Activated CD8-positive, alpha-beta T cell treated with anti-CD3 and anti-CD28 coated beads for 36 hours (primary cell): ENCODE measurements at regions not wholly inside any gene's neighbourhood (a gene's known extent, or its start where the extent isn't known, plus 50 kb on each side); places are given as distances from the start of the nearest gene placed in this dataset.

Experiments used
- ATAC-seq: fragments of 200-7000 bp; cut with Tn5 transposase; one replicate; pipeline ENCODE4 v1.10.0; 2021; ENCODE audit warnings: mild to moderate bottlenecking, moderate library complexity
- CTCF ChIA-PET: fragments of 350-600 bp; sonication (Branson Sonifier 250); formaldehyde crosslinking; loops from one replicate; lab custom pipeline; 2021; ENCODE audit warnings: antibody characterized with exemption; lab: Charles Lee
- POLR2A ChIA-PET: fragments of 350-600 bp; sonication (Branson Sonifier 250); formaldehyde crosslinking; loops from one replicate; lab custom pipeline; 2021; ENCODE audit warnings: antibody characterized with exemption; lab: Charles Lee
- DNase-seq: peaks from one replicate; pipeline ENCODE4 v3.0.0-alpha.2; 2020
- H3K27ac Mint-ChIP-seq: one replicate; pipeline ENCODE4 v1.8.0; 2021; ENCODE audit warnings: mild to moderate bottlenecking, mixed read lengths
- H3K27me3 Mint-ChIP-seq: one replicate; pipeline ENCODE4 v1.8.0; 2021; ENCODE audit warnings: mixed read lengths
- H3K36me3 Mint-ChIP-seq: one replicate; pipeline ENCODE4 v1.8.0; 2021; ENCODE audit warnings: low read depth, mixed read lengths
- H3K4me1 Mint-ChIP-seq: one replicate; pipeline ENCODE4 v1.8.0; 2021; ENCODE audit warnings: low read depth, mixed read lengths
- H3K4me3 Mint-ChIP-seq: one replicate; pipeline ENCODE4 v1.8.0; 2021; ENCODE audit warnings: mild to moderate bottlenecking, moderate library complexity, mixed read lengths
- H3K9me3 Mint-ChIP-seq: one replicate; pipeline ENCODE4 v1.8.0; 2021; ENCODE audit warnings: mixed read lengths
- intact Hi-C: fragments of 100-400 bp; cut with micrococcal nuclease; formaldehyde crosslinking; loops from one replicate; pipeline ENCODE4 v1.10.0; 2022
- TF ChIP-seq, protein P1 (sequence below): fragments of 200-600 bp; IDR thresholded peaks from one replicate; pipeline ENCODE4 v1.8.0; 2022; ENCODE audit warnings: antibody characterized with exemption, mild to moderate bottlenecking

DNA sequence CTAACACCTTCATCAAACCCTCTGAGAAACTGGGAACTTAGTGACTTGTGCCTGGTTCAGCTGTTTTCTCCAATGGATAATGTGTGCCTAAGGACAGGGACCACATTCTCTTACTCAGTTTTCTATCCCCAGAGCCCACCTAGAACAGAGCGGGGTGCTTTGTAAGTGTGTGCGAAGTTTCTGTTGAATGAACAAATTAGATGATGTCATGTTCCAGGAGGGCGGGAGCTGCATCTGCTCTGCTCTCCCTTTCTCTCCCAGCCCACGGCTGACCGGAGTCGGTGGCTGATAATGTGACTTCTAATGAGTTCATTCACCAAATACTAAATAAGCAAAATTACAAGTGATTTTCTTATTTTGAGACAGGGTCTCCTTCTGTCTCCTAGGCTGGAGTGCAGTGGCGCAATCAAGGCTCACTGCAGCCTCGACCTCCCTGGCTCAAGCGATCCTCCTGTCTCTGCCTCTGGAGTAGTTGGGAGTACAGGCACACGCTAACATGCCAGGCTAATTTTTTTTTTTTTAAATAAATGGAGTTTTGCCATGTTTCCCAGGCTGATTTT, 60.7 kb upstream of the FNDC1 start:
- H3K9me3 Mint-ChIP-seq: no peaks in the 10 kb centered on the region
- DNase-seq (no peak), ATAC-seq (no peak)
- POLR2A ChIA-PET: interaction anchor here (2.1 to 27.1 kb wide), 4 partner anchors 26 to 109 kb away, joined by 5 to 766 read pairs (median 19); partner anchors contain the start of genes RSPH3 and TAGAP
- H3K36me3 Mint-ChIP-seq: no peaks in the 10 kb centered on the region
- TF ChIP-seq, protein P1, sequence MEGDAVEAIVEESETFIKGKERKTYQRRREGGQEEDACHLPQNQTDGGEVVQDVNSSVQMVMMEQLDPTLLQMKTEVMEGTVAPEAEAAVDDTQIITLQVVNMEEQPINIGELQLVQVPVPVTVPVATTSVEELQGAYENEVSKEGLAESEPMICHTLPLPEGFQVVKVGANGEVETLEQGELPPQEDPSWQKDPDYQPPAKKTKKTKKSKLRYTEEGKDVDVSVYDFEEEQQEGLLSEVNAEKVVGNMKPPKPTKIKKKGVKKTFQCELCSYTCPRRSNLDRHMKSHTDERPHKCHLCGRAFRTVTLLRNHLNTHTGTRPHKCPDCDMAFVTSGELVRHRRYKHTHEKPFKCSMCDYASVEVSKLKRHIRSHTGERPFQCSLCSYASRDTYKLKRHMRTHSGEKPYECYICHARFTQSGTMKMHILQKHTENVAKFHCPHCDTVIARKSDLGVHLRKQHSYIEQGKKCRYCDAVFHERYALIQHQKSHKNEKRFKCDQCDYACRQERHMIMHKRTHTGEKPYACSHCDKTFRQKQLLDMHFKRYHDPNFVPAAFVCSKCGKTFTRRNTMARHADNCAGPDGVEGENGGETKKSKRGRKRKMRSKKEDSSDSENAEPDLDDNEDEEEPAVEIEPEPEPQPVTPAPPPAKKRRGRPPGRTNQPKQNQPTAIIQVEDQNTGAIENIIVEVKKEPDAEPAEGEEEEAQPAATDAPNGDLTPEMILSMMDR: no peak
- intact Hi-C loops: no loop called here
- CTCF ChIA-PET: interaction anchor here (1.1 to 18.2 kb wide), 10 partner anchors 10 to 137 kb away, joined by 3 to 506 read pairs (median 15); partner anchors contain the start of genes RSPH3 and TAGAP
- H3K27ac Mint-ChIP-seq: peak overlapping the region; percentile 91
- peak overlapping the region; percentile 76 for H3K4me3 Mint-ChIP-seq
- no peaks in the 10 kb centered on the region for H3K27me3 Mint-ChIP-seq
- H3K4me1 Mint-ChIP-seq: peaks cover 66% of the 10 kb centered on the region

DNA sequence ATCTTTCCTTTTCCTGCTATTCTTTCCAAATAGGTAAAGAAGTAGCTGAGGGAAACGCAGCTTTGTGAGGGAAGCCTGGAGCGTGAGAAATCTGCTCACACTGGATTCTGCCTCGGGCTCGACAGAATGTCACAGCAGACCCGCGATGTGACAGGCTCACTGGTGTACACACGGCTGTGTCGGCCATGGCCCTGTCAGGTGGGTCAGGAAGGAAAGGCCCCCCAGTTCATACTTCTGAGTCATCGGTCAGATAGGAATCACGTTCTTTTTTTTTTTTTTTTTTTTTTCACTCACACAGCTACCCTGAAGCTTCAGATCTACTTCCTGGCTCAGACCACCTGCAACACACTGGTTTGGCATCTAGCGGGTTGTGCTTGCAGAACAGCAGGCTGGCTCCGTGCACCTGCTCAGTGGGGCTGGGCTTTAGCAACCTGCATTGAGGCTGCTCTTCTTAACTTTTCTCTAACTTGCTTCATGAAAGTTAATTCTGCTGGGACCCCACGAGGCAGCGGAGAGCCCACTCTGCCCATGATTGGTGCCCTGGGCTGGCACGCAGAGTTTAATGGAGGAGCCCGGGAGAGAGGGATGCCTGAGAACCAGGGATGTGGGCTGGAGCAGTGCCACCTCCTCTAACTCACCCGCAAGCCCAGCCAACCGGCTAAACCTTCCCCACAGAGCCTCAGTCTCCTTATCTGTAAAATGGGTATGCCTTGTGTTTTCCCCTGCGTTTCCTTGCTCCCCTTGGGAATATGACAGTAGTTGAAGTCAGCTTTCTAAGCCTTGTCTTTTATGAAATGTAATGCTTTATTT, 61.5 kb upstream of the FNDC1 start:
- intact Hi-C loops: loop anchor here (2.0 kb wide), 1 partner anchor 91 kb away; no protein-coding TSS in a partner anchor
- Mint-ChIP-seq H3K4me3 (peak overlapping the region; percentile 76), H3K27ac (peak overlapping the region; percentile 91), H3K36me3 (no peaks in the 10 kb centered on the region), H3K9me3 (no peaks in the 10 kb centered on the region), H3K27me3 (no peaks in the 10 kb centered on the region), H3K4me1 (peaks cover 74% of the 10 kb centered on the region)
- ChIA-PET CTCF (interaction anchor here (0.8 to 18.2 kb wide), 20 partner anchors 8 to 136 kb away, joined by 3 to 506 read pairs (median 5); partner anchors contain the start of genes RSPH3 and TAGAP), POLR2A (interaction anchor here (0.6 to 27.1 kb wide), 14 partner anchors 12 to 239 kb away, joined by 3 to 766 read pairs (median 5); partner anchors contain the start of genes RSPH3 and TAGAP)
- TF ChIP-seq, protein P1: no peak
- peak; percentile 82 for DNase-seq
- ATAC-seq: peak; percentile 62

DNA sequence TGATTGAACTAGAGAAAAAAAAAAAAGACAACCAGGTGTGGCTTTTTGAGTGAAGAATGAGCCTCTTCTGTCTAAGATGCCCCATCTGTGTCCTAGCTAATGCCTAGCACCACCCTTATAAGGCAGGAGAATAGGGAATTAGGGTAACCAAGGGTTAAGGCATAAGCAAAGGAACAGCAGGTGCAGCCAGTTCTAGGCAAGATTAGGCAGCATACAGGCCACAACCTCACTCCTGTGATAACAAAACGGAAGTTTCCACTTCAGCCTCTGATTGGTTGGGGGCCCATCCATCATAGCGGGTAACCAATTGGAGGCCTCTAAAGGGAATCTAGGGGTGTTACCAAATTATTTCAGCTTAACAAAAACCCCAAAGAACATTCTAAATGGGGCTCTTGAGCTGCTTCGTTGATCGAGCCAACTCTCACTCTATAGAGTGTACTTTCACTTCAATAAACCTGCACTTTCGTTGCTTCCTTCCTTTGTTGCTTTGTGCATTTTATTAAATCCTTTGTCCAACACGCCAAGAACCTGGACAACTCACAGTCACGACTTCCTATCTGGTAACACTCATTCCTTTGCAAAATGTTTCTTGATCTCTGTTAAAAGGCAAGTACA, 61.9 kb upstream of the TAGAP start:
- Mint-ChIP-seq H3K9me3 (no peaks in the 10 kb centered on the region), H3K36me3 (no peaks in the 10 kb centered on the region), H3K27me3 (no peaks in the 10 kb centered on the region), H3K27ac (peak overlapping the region; percentile 91), H3K4me3 (peak overlapping the region; percentile 76), H3K4me1 (peaks cover 81% of the 10 kb centered on the region)
- TF ChIP-seq, protein P1: no peak
- intact Hi-C loops: loop anchor here (2.0 kb wide), 1 partner anchor 90 kb away; no protein-coding TSS in a partner anchor
- POLR2A ChIA-PET: interaction anchor here (0.6 to 27.1 kb wide), 15 partner anchors 11 to 238 kb away, joined by 3 to 766 read pairs (median 5); partner anchors contain the start of genes RSPH3 and TAGAP
- CTCF ChIA-PET: interaction anchor here (0.6 to 18.2 kb wide), 20 partner anchors 9 to 135 kb away, joined by 3 to 506 read pairs (median 5); partner anchors contain the start of genes RSPH3 and TAGAP
- DNase-seq: peak; percentile 95
- ATAC-seq: peak; percentile 76

DNA sequence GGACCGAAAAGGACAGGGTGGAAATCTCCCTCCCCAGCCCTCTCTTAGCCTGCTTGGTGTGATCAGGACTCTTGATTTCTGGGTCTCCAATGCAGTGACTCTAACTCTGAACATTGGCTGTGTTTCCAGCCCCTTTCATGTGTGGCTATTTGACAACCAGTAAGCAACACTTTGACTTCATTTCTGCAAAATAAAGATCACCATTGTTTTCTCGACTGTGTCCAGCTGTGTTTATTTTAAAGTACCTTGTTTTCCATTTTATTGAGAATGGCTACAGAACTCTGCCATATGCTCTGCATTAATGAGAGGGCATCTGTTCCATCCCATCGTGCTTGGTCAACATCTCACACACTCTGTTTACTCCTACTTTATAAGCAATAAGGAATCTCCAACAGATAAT, 60.9 kb upstream of the TAGAP start:
- ChIA-PET POLR2A (interaction anchor here (1.9 to 27.1 kb wide), 6 partner anchors 25 to 106 kb away, joined by 6 to 766 read pairs (median 19); partner anchors contain the start of genes RSPH3 and TAGAP), CTCF (interaction anchor here (1.7 to 18.2 kb wide), 9 partner anchors 8 to 94 kb away, joined by 7 to 506 read pairs (median 29); partner anchors contain the start of gene TAGAP)
- Mint-ChIP-seq H3K4me1 (peaks cover 88% of the 10 kb centered on the region), H3K4me3 (no peak overlapping the region), H3K36me3 (no peaks in the 10 kb centered on the region), H3K27me3 (no peaks in the 10 kb centered on the region), H3K27ac (peak overlapping the region; percentile 91), H3K9me3 (no peaks in the 10 kb centered on the region)
- TF ChIP-seq, protein P1: no peak
- DNase-seq (no peak), ATAC-seq (no peak)
- intact Hi-C loops: loop anchor here (2.0 kb wide), 3 partner anchors 63 to 97 kb away; no protein-coding TSS in a partner anchor
